ENCODE measurements at regions not wholly inside any gene's neighbourhood (a gene's known extent, or its start where the extent isn't known, plus 50 kb on each side); places are given as distances from the start of the nearest gene placed in this dataset.

DNA sequence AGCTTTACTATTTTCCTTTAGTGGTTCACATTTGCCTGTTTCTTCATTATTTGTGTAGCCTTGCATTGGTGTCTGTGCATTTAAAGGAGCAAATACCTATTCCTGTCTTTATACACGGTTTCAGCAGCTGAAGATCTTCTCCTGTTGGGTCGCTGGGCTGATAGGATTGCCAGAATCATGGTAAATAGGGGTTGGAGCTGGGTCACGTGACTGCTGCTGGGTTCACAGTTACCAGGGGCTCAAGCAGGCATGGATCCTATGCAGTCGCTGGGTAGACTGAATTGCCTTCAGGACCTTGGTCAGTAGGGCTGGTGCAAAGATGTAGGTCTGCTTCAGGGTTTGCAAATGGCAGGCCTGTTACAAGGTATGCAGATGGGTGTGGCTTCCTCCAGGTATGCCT, 398.4 kb downstream of the RPS29 start:
- H3F3A ChIP-seq (ENCODE audit: control insufficient read depth, insufficient read depth) = no peaks in the 10 kb centered on the region
- TF ChIP-seq CTCF (IDR thresholded peaks at IDR 0.05; ENCODE audit: low read depth, low read length, poor library complexity, severe bottlenecking) (no peak), EZH2phosphoT487 (IDR thresholded peaks at IDR 0.05; ENCODE audit: borderline replicate concordance, low read length) (no peak)
- H3K27me3 ChIP-seq (ENCODE audit: control insufficient read depth, low read length) = no peaks in the 10 kb centered on the region

GRCh38 chr14:49173765-49174373, 412.3 kb downstream of the RPS29 start:
- TF ChIP-seq CTCF (IDR thresholded peaks at IDR 0.05; ENCODE audit: low read depth, low read length, poor library complexity, severe bottlenecking) (peak; percentile 75), EZH2phosphoT487 (IDR thresholded peaks at IDR 0.05; ENCODE audit: borderline replicate concordance, low read length) (no peak)
- H3K27me3 ChIP-seq (ENCODE audit: control insufficient read depth, low read length) = no peaks in the 10 kb centered on the region

More for the DNA sequence above, 398.4 kb downstream of the RPS29 start:
- Histone ChIP-seq H3K4me3 (ENCODE audit: low read length) (no peak overlapping the region), H3K9me2 (replicated peaks; ENCODE audit: control insufficient read depth, low read length) (no peaks in the 10 kb centered on the region), H3K4me1 (ENCODE audit: control insufficient read depth, low read length) (no peaks in the 10 kb centered on the region), H4K20me1 (ENCODE audit: control insufficient read depth, insufficient read depth, low read depth, low read length) (no peaks in the 10 kb centered on the region), H3K27ac (ENCODE audit: low read depth, low read length) (no peak overlapping the region), H3K9me3 (ENCODE audit: control insufficient read depth, insufficient read depth, low read length) (no peaks in the 10 kb centered on the region), H3K79me2 (ENCODE audit: control insufficient read depth, low read length) (no peaks in the 10 kb centered on the region), H3K36me3 (ENCODE audit: control insufficient read depth, low read length) (no peaks in the 10 kb centered on the region), H3K4me2 (ENCODE audit: low read length) (no peak overlapping the region)

GRCh38 chr14:49164074-49164473, 422.1 kb downstream of the RPS29 start:
- Histone ChIP-seq H3K4me1 (ENCODE audit: control insufficient read depth, low read length) (peaks cover 27% of the 10 kb centered on the region), H3K4me2 (ENCODE audit: low read length) (no peak overlapping the region), H3K79me2 (ENCODE audit: control insufficient read depth, low read length) (no peaks in the 10 kb centered on the region), H3K4me3 (ENCODE audit: low read length) (no peak overlapping the region), H3K9me3 (ENCODE audit: control insufficient read depth, insufficient read depth, low read length) (no peaks in the 10 kb centered on the region), H3K9me2 (replicated peaks; ENCODE audit: control insufficient read depth, low read length) (no peaks in the 10 kb centered on the region), H3F3A (ENCODE audit: control insufficient read depth, insufficient read depth) (no peaks in the 10 kb centered on the region), H3K27me3 (ENCODE audit: control insufficient read depth, low read length) (no peaks in the 10 kb centered on the region), H3K27ac (ENCODE audit: low read depth, low read length) (no peak overlapping the region), H4K20me1 (ENCODE audit: control insufficient read depth, insufficient read depth, low read depth, low read length) (no peaks in the 10 kb centered on the region), H3K36me3 (ENCODE audit: control insufficient read depth, low read length) (no peaks in the 10 kb centered on the region)
- TF ChIP-seq EZH2phosphoT487 (IDR thresholded peaks at IDR 0.05; ENCODE audit: borderline replicate concordance, low read length) = no peak
- TF ChIP-seq CTCF (IDR thresholded peaks at IDR 0.05; ENCODE audit: low read depth, low read length, poor library complexity, severe bottlenecking) = no peak

More at GRCh38 chr14:49173765-49174373, 412.3 kb downstream of the RPS29 start:
- H3K4me2 ChIP-seq (ENCODE audit: low read length) = no peak overlapping the region
- H3K4me3 ChIP-seq (ENCODE audit: low read length) = no peak overlapping the region
- no peak overlapping the region for H3K27ac ChIP-seq (ENCODE audit: low read depth, low read length)
- H3K9me3 ChIP-seq (ENCODE audit: control insufficient read depth, insufficient read depth, low read length) = no peaks in the 10 kb centered on the region
- no peaks in the 10 kb centered on the region for H3K9me2 ChIP-seq (replicated peaks; ENCODE audit: control insufficient read depth, low read length)
- no peaks in the 10 kb centered on the region for H3K4me1 ChIP-seq (ENCODE audit: control insufficient read depth, low read length)
- H3K79me2 ChIP-seq (ENCODE audit: control insufficient read depth, low read length) = no peaks in the 10 kb centered on the region
- H3F3A ChIP-seq (ENCODE audit: control insufficient read depth, insufficient read depth) = no peaks in the 10 kb centered on the region
- no peaks in the 10 kb centered on the region for H3K36me3 ChIP-seq (ENCODE audit: control insufficient read depth, low read length)
- no peaks in the 10 kb centered on the region for H4K20me1 ChIP-seq (ENCODE audit: control insufficient read depth, insufficient read depth, low read depth, low read length)
